ENCODE measurements at regions not wholly inside any gene's neighbourhood (a gene's known extent, or its start where the extent isn't known, plus 50 kb on each side); places are given as distances from the start of the nearest gene placed in this dataset.
A peak's percentile ranks its signal among the peaks of the same experiment; 100 is the strongest.

DNA sequence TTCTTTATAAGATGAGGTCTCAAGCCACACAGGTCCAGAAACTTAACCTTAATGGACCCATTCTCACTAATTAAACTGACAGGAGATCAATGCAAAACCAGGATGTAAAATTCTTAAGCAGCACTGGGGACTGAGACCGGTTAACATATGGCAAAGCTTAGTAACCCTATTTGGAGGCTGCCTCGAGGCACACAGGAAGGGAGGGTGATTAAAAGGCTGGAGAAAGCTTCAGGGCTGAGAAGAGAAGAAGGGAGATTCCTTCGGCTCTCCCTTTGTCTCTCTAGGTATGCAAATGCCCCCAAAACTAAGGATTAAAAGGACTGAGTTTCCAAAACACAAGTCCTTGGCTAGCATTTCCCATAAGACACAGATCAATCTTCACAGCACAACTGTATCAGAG, 120.8 kb upstream of the DSCAM start:
- no peaks in the 10 kb centered on the region for H3K27me3 ChIP-seq (ENCODE audit: insufficient read depth, poor library complexity, severe bottlenecking)
- DNase-seq (ENCODE audit: low spot score) (no peak), ATAC-seq (ENCODE audit: low read depth) (no peak)
- H3K27ac ChIP-seq (ENCODE audit: poor library complexity, severe bottlenecking): no peak overlapping the region
- H3K4me1 ChIP-seq (ENCODE audit: insufficient read depth, poor library complexity, severe bottlenecking): no peaks in the 10 kb centered on the region
- no peak overlapping the region for H3K4me3 ChIP-seq (ENCODE audit: severe bottlenecking)
- TF ChIP-seq, protein P1, sequence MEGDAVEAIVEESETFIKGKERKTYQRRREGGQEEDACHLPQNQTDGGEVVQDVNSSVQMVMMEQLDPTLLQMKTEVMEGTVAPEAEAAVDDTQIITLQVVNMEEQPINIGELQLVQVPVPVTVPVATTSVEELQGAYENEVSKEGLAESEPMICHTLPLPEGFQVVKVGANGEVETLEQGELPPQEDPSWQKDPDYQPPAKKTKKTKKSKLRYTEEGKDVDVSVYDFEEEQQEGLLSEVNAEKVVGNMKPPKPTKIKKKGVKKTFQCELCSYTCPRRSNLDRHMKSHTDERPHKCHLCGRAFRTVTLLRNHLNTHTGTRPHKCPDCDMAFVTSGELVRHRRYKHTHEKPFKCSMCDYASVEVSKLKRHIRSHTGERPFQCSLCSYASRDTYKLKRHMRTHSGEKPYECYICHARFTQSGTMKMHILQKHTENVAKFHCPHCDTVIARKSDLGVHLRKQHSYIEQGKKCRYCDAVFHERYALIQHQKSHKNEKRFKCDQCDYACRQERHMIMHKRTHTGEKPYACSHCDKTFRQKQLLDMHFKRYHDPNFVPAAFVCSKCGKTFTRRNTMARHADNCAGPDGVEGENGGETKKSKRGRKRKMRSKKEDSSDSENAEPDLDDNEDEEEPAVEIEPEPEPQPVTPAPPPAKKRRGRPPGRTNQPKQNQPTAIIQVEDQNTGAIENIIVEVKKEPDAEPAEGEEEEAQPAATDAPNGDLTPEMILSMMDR (IDR thresholded peaks at IDR 0.05; ENCODE audit: poor library complexity, severe bottlenecking): no peak
- H3K9me3 ChIP-seq (ENCODE audit: severe bottlenecking): no peaks in the 10 kb centered on the region
- H3K36me3 ChIP-seq (ENCODE audit: low read depth): no peaks in the 10 kb centered on the region

DNA sequence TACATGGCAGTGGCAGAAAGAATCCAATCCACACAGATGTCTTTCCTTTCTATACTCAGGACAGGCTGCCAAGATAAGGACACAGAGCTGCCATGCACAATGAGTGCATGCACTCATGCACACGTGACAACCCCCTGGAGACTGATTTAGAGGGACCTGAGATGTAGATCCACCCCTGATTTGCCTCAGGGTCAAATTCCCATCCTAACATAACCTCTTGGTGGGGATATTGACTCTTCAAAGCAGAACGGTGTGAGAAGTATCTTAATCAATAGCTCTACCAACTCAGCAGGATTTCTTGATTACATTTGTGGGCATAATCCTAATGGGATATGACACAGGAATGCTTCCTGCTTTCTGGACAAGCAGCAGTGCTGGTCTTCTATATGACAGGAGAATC, 125.2 kb upstream of the DSCAM start:
- ATAC-seq (ENCODE audit: low read depth): no peak

DNA sequence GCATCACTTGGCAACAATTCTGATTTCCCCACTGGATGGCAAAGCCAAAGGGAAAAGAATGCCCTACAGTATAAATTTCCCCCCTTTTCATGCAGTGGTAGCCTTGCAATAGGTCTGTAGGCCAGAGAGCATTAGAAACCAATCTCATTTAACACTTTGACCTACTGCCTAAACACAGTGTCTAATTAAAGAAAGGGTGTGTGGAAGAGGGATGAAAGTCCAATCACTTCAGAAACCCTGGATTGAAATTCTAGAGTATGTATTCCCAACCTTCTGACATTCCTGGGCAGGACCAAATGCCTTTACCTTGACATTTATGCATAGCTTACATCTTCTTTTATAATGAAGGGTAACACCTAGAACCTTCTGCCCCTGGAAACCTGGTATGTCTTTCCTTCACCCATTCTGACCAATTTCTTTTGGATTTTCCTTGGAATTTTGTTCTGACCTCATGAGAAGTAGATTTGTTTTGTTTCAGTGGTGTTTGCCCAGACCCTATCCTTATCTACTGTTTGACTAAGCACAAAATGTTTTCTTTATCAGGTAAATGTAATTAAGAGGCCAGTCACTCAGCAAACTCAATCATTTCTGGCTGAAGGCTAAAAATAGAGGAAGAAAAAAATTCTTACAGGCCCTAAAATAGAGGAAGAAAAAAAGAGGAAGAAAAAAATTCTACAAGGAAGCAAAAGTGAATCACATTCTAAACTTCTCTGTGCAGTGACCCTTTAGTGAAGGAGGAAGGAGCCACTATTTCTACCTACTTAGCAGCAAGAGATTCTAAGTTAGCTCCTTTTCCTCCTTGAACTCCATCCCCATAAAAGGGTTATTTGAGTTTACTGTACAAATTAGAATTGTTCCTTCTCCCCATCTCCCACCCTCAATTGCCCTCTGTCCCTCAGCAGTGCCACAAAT, 129.5 kb upstream of the DSCAM start:
- ATAC-seq (ENCODE audit: low read depth) (no peak), DNase-seq (ENCODE audit: low spot score) (no peak)
- H3K4me3 ChIP-seq (ENCODE audit: severe bottlenecking): no peak overlapping the region
- H3K4me1 ChIP-seq (ENCODE audit: insufficient read depth, poor library complexity, severe bottlenecking): no peaks in the 10 kb centered on the region
- TF ChIP-seq, protein P1 (IDR thresholded peaks at IDR 0.05; ENCODE audit: poor library complexity, severe bottlenecking): no peak
- H3K36me3 ChIP-seq (ENCODE audit: low read depth): no peaks in the 10 kb centered on the region
- no peaks in the 10 kb centered on the region for H3K9me3 ChIP-seq (ENCODE audit: severe bottlenecking)
- no peak overlapping the region for H3K27ac ChIP-seq (ENCODE audit: poor library complexity, severe bottlenecking)
- H3K27me3 ChIP-seq (ENCODE audit: insufficient read depth, poor library complexity, severe bottlenecking): no peaks in the 10 kb centered on the region

More for the DNA sequence above, 125.2 kb upstream of the DSCAM start:
- no peaks in the 10 kb centered on the region for H3K36me3 ChIP-seq (ENCODE audit: low read depth)
- no peaks in the 10 kb centered on the region for H3K4me1 ChIP-seq (ENCODE audit: insufficient read depth, poor library complexity, severe bottlenecking)
- TF ChIP-seq, protein P1 (IDR thresholded peaks at IDR 0.05; ENCODE audit: poor library complexity, severe bottlenecking): no peak
- DNase-seq (ENCODE audit: low spot score): no peak
- H3K4me3 ChIP-seq (ENCODE audit: severe bottlenecking): no peak overlapping the region
- H3K27ac ChIP-seq (ENCODE audit: poor library complexity, severe bottlenecking): no peak overlapping the region
- H3K27me3 ChIP-seq (ENCODE audit: insufficient read depth, poor library complexity, severe bottlenecking): no peaks in the 10 kb centered on the region
- H3K9me3 ChIP-seq (ENCODE audit: severe bottlenecking): no peaks in the 10 kb centered on the region

DNA sequence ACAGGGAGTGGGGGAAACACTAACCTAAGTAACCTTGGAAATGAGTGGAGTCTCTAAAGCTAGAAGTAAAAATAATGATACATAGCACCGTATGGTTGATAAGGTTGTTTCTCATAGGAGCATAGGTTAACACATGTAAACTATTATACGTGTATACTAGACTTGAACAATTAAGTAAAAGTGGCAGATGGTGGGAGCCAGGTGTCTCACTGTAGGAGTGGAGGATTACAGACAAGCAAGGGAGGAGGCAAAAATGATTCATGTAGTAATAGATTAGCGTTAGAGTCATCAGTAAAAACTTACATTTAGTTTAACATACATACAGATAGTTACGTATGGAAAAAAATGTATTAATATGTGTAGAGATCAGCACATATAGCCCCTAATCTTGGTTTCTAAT, 138.4 kb upstream of the DSCAM start:
- no peak overlapping the region for H3K27ac ChIP-seq (ENCODE audit: poor library complexity, severe bottlenecking)
- no peaks in the 10 kb centered on the region for H3K36me3 ChIP-seq (ENCODE audit: low read depth)
- no peaks in the 10 kb centered on the region for H3K9me3 ChIP-seq (ENCODE audit: severe bottlenecking)
- H3K4me1 ChIP-seq (ENCODE audit: insufficient read depth, poor library complexity, severe bottlenecking): no peaks in the 10 kb centered on the region
- no peaks in the 10 kb centered on the region for H3K27me3 ChIP-seq (ENCODE audit: insufficient read depth, poor library complexity, severe bottlenecking)
- no peak for ATAC-seq (ENCODE audit: low read depth)
- no peak overlapping the region for H3K4me3 ChIP-seq (ENCODE audit: severe bottlenecking)
- DNase-seq (ENCODE audit: low spot score): no peak
- TF ChIP-seq, protein P1 (IDR thresholded peaks at IDR 0.05; ENCODE audit: poor library complexity, severe bottlenecking): no peak

DNA sequence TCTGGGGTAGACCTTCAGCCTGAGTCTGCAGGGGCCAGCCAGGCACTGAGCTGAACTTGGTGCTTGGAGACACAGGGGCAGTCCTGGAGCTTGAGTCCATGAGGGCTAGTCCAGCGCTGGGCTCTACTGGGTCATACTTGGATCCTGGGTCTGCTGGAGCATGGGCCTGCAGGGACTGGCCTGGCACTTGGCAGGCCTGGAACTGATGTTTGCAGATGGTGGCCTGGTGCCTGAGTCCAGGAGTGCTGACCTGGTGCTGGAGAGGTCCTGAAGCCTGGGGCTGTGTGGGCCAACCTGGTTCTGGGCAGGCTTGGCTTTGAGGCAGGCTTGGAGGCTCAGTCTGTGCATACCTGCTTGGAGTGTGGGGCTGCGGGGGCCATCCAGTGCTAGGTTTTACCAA, 143.4 kb upstream of the DSCAM start:
- Histone ChIP-seq H3K9me3 (ENCODE audit: severe bottlenecking) (no peaks in the 10 kb centered on the region), H3K4me3 (ENCODE audit: severe bottlenecking) (no peak overlapping the region)
- peak; percentile 17; the same call in 1 of the 3 replicates for ATAC-seq (ENCODE audit: low read depth)

More for the DNA sequence above, 143.4 kb upstream of the DSCAM start:
- Histone ChIP-seq H3K27me3 (ENCODE audit: insufficient read depth, poor library complexity, severe bottlenecking) (no peaks in the 10 kb centered on the region), H3K4me1 (ENCODE audit: insufficient read depth, poor library complexity, severe bottlenecking) (no peaks in the 10 kb centered on the region), H3K27ac (ENCODE audit: poor library complexity, severe bottlenecking) (no peak overlapping the region), H3K36me3 (ENCODE audit: low read depth) (no peaks in the 10 kb centered on the region)
- no peak for DNase-seq (ENCODE audit: low spot score)
- TF ChIP-seq, protein P1 (IDR thresholded peaks at IDR 0.05; ENCODE audit: poor library complexity, severe bottlenecking): no peak
